Hypothalamus (tissue), 51 donors: ENCODE measurements at regions not wholly inside any gene's neighbourhood (a gene's known extent, or its start where the extent isn't known, plus 50 kb on each side); places are given as distances from the start of the nearest gene placed in this dataset.
"Not testable (repeated sequence)": the region's sequence is repeated elsewhere in the genome, so short reads cannot be mapped to it uniquely, and the experiment has no call there.

Source experiments
- DNase-seq, 51 donors: peaks; one replicate each; lab custom pipeline; 2025; lab: John Stamatoyannopoulos, UW

DNA sequence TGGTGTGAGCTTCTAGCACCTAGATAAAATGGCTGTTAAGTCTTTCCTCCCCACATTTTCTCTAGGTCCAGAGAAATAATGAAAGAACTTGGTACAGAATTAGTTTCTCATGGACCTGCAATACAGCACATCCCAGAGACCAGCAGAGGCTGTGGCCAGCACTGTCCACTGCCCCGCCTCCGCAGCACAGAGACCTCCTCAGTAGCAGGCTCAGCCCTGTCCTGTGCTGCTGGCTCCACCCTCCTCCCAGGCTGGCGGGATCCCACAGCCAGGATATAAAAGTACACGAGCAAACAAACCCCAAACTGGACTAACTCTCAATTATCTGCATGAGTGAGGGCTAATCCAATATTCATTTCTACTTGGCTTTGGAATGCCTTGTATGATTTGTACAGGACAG, 401.5 kb downstream of the RPS6KC1 start:
- DNase-seq, result no peak

DNA sequence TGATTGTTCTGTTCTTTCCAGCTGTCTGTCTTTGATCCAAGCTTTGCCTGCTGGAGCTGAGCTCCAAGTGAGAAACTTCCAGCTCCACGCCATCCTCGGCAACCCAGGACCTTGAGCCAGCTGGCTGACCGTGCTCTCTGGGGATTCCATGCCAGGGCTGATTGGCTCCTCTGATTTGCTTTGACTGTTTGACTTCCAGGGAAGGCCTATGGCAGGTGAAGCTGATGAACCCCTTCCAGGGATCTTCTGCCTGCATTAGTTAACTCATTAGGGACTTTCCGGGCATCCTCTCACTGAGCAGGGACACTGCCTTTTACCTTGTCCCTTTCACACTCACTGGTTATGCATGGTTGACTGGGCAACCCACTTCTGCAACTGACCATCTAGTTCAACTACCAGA, 406.1 kb downstream of the RPS6KC1 start:
- DNase-seq, result peak in 11 of 51 donors; percentile 1 to 19 (median 5)

DNA sequence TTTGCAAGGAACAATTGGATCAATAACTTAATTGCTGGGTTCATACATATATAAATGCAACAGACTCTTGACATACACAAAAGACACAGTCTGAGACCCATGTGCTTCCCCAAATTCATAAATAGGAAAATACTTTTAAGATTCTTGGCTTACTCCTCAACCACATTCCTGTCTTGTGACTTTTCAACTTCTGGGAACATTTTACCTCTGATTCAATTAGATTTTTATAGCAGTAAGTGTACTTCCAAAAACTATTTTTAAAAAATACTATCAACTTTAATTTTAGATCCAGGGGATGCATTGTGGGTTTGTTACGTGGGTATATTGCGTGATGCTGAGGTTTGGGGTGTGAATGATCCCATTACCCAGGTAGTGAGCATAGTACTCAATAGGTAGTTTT, 406.7 kb downstream of the RPS6KC1 start:
- DNase-seq, result no peak

DNA sequence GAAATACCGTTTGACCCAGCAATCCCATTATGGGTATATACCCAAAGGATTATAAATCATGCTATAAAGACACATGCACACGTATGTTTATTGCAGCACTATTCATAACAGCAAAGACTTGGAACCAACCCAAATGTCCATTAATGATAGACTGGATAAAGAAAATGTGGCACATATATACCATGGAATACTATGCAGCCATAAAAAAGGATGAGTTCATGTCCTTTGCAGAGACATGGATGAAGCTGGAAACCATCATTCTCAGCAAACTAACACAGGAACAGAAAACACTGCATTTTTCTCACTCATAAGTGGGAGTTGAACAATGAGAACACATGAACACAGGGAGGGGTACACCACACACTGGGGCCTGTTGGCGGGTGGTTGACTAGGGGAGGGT, 411.3 kb downstream of the RPS6KC1 start:
- not testable (repeated sequence) for DNase-seq

DNA sequence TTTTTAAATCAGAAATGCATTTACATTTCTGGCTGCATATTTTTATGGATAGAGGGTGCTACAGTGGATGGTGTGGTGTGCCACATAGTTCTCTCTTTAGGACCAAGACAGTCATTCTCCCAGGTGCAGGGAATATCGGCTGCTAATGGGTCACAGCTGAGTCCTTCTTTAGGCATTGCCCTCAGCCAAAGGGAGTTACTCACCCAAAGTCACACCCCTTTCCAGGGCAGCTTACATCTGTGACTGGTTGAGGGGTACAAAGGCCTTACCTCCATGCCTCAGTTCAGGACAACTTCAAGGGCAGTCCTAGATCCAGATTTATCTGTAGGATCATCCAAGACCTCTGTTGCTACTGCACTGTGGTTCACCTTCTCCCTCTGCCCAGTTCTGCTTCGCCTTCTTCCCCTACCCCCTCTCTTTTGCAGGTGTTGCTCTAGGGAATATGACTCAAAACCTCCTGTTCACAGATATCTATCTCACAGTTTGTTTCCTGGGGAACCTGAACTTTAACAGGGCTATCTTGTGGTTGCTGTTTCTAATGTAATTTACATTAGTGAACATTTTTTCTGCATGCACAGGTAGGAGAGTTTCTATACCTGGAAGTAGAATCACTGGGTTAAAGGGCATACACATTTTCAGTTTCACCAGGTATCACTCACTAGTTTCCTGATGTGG, 413.9 kb downstream of the RPS6KC1 start:
- DNase-seq, result no peak

DNA sequence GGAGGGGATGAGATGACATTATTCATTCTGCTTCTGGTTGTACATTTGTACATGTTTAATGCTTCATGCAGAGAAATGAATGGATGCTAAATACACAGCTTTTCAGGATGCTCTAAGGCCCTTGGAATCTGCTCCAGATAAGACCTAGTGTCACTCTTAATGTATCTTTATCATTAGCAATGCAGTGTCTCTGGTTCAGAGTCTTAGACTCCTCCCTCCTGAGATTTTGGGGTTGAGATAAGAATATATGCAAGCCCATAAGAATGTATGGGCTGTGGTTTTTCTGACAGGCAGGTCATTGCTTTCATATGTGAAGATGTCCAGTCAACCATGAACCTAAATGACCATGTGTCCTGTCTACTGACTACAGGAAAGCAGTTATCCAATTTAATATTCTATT, 415.5 kb downstream of the RPS6KC1 start:
- DNase-seq, result no peak

DNA sequence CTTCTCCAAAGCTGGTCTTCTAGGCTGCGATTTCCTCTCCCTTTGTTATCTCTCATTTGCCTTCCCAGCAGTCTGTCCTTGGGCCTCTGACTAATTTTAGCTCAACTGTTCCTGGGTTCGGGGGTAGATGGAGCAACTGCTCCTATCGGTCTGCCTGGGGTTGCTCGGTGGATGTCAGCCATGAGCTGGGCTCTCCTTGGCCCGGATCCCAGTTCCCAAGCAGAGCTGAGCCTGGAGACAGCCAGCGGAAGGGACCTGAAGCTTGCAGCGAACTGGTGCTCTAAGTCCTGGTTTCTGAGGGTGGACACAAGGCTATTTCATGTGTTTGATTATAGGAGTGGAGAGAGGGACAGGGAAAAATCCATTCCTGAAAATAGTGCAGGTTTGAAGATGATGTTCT, 423.0 kb downstream of the RPS6KC1 start:
- peak in 11 of 51 donors; percentile 1 to 11 (median 6) for DNase-seq

DNA sequence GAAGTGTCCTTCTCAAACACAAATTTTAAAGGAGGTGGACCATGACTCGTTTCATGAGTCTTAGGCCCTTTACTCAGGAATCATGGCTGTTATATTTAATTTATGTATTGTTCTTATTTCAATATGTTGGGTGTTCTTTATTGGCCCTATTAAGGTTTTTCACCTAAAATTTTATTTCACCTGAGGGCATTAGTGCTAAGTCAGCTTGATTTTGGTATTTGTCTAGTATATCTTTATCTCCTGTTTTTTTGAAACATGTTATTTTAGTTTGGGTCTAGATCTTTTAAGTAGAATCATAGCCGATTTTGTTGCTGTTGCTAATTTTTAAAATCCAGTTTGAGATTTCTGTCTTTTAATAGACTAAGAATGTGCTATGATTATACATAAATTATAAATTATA, 430.4 kb downstream of the RPS6KC1 start:
- no peak for DNase-seq

DNA sequence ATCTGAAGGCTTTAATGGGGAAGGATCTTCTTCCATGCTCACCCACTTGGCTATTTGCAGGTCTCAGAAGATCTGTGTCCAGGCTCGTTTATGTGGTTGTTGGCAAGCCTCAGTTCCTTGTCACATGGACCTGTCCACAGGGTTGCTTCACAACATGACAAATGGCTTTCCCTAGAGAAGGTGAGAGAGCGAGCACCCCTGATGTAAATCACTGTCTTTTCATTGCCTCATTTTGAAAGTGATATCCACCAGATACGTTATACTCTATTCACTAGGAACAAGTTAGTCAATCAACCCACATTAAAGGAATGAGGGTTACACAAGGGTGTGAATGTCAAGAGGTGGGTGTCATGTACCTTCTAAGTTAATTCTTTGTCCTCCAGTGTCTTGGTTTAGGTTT, 433.3 kb downstream of the RPS6KC1 start:
- DNase-seq, result no peak

DNA sequence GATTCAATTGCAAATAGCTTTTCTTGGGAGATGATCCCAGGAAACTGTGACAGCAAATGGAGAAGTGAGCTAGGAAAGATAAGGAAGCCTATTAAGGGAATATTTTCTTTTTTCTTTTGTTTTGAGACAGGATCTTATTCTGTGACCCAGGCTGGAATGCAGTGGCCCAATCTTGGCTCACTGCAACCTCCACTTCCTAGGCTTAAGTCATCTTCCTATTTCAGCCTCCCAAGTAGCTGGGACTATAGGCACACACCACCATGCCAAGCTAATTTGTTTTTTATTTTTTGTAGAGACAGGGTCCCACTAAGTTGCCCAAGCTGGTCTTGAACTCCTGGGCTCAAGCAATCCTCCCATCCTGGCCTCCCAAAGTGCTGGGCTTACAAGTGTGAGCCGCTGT, 433.7 kb downstream of the RPS6KC1 start:
- DNase-seq, result no peak

DNA sequence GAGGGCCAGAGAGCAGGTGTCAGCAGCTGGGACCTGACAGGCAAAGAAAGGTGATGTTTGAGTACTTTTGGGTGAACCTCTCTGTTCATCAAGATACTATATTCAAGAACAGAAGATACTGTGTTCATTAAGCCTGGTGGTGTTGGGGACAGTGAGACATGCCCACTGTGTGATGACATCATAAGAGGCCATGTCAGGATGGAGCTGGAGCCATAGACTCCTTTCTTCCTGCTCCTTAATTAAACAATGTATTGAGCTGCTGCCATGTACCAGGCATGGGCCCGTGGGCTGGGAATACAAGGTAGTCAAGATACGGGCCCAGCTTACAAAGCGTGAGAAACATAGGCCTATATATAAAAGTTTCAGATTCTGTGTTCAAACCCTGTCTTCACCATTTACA, 435.4 kb downstream of the RPS6KC1 start:
- DNase-seq, result no peak

DNA sequence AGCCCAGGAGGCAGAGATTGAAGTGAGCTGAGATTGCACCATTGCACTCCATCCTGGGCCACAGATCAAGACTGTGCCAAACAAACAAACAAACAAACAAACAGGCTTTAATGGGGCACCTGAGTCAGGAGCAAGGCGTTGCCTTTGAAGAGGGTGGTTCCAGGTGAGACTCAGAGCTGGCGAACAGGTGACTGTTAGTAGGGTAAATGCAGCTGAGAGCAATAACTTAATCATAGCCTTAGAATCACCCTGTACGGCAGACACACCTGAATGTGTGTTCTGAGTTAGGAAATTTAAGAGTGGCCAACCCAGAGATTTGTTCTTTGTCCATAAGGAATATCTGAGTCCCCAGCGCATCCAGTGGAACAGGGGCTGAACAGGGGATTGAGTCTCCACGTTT, 440.4 kb downstream of the RPS6KC1 start:
- DNase-seq, result no peak

DNA sequence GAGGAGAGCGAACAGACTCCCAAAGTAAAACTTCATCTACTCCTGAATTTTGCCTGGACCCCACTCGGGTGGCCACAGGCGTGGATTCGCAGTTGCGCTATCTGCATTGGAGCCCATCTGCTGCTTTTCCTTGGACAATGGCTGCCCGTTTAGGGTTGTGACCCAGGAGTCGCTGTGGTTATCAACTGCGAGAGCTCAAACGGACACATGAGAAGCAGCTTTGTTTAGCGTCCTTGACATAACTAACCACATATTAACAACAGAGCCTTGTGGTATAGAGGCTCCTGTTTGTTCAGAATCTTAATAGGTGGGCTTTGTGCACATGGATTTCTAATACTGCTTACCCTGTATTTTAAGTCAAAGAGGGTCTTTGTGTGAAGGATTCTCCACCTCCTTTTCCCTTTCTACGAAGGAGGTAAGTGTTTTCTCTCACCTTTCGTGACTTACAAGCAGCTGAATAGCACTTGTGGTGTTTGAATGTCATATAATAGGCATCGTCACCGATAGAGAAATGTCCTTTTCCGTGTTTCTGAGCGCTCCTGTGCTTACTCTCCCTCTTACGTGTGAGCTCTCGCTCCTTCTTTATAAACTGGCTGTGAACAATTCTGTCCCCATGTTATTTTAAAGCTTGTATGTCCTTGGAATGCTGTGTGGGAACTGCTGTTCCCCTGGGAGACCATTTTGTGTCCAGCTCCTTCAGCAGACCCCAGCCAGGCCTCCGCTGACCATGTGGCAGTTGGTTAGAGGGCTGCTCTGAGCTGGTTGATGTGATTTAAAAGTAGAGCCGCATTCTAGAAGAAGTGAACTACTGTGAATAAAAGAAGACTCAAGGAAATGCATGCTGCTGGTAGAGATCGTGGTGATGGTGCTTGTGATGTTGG, 441.4 kb downstream of the RPS6KC1 start:
- no peak for DNase-seq

DNA sequence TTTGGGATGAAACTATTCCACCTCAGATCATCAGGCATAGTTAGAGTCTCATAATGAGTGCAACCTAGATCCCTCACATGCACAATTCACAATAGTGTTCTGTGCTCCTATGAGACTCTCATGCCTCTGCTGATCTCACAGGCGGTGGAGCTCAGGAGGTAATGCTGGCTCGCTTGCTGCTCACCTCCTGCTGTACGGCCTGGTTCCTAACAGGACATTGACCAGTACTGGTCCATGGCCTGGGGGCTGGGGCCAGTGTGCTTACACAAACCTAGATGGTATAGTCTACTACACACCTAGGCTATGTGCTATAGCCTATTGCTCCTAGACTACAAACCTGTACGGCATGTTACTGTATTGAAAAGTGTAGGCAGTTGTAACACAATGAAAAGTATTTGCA, 448.4 kb downstream of the RPS6KC1 start:
- no peak for DNase-seq

DNA sequence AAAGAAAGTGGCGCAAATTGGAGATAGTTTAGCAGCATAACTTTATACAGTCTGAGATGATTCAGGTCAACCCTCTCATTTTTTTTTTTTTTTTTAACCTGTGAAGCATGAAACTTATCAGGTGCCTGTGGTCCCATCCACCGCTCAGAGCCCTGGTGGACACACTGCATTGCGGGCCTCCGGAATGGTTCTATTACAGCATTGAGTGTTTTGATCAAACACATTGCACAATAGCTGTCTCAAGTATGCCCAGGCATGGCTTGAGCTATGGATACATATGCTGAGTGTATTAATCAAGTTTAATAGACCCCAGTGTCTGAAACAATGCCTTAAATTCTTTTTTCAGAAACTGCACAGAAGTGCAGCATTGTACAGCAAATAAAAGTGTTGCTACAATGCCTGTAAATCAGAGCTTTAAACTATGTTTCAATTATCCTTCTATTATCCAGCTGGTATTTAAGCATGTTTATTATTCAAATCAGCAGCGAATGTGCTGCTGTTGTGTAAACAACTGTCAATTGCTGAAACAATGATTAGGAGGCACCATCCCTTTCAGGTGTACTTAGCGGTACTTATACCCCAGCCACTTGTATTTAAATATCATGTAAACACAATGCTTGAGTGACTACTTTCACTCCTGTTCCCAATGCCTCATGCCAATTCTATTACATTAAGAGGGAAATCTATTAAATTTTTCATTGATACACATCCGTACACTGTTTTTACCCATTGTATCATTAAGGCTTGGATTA, 456.6 kb downstream of the RPS6KC1 start:
- no peak for DNase-seq

DNA sequence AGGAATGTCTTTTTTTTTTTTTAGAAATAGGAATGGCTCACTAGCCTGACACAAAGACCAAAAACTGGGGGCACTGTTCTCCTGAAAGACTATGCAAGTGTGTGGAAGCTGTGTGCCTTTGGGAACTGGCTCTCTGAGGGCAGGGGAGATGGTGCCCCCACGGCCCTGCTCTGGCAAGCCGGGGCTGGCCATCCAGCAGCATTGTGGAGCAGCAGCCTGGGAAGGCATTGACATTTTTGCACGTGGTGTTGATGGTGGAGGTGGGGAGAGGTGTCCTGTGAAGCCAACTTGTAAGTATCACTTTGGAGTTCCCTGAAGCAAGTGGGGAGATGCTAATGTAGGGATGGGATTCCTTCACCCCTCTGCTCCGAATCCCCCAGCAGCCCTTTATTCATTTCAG, 460.1 kb downstream of the RPS6KC1 start:
- no peak for DNase-seq

DNA sequence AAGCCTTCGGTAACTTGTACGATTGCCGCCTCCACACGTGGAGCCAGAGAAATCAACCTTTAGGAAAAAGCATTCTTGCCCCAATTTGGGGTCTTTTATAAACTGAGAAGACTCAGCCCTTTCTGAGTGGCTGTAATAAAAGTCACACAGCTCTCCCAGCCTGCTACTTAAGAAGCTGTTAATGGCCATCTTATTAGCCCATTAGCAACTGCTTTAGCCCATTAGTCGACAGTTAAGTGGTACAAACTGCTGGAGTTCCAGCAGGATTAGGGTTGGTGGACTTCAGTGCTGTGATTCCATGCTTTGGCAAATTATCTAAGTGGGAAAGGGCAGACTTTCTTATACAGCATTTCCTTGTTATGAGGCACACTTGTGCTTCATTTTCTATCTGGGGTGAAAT, 461.3 kb downstream of the RPS6KC1 start:
- DNase-seq, result no peak

DNA sequence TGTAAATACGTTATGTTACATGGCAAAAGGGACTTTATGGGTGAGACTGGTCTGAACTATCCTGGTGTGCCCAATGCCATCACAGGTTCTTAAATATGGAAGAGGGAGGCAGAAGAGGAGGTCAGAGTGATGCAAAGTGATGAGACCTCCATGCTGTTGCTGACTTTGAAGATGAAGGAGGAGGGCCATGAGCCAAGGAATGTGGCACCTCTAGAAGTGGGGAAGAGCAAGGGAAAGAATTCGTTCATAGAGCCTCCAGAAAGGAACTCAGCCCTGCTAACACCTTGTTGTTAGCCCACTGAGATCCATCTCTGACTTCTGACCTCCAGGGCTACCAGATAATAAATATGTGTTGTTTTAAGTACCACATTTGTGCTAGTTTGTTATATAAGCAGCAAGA, 462.0 kb downstream of the RPS6KC1 start:
- no peak for DNase-seq

DNA sequence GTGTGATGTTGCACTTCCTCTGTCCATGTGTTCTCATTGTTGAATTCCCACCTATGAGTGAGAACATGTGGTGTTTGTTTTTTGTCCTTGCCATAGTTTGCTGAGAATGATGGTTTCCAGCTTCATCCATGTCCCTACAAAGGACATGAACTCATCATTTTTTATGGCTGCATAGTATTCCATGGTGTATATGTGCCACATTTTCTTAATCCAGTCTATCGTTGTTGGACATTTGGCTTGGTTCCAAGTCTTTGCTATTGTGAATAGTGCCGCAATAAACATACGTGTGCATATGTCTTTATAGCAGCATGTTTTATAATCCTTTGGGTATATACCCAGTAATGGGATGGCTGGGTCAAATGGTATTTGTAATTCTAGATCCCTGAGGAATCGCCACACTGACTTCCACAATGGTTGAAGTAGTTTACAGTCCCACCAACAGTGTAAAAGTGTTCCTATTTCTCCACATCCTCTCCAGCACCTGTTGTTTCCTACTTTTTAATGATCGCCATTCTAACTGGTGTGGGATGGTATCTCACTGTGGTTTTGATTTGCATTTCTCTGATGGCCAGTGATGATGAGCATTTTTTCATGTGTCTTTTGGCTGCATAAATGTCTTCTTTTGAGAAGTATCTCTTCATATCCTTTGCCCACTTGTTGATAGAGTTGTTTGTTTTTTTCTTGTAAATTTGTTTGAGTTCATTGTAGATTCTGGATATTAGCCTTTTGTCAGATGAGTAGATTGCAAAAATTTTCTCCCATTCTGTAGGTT, 463.6 kb downstream of the RPS6KC1 start:
- DNase-seq, result not testable (repeated sequence)

DNA sequence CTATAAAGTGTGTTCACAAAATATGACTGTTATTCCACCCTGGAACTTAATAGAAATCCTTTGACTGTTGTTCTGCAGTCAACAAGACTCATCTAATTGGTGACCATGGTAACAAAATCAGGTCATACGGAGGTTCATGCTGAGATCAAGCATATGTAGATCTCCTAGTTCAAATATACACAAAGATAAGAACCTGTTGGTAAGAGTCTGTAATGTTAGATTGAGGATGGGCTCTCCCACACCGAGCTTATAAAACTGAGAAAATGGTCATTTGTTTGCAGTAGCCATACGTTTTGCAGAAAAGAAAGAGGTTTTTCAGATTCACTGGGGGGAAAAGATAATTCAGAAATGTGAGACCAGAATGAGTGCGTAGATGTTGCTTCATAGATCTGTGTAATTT, 468.1 kb downstream of the RPS6KC1 start:
- DNase-seq, result no peak

DNA sequence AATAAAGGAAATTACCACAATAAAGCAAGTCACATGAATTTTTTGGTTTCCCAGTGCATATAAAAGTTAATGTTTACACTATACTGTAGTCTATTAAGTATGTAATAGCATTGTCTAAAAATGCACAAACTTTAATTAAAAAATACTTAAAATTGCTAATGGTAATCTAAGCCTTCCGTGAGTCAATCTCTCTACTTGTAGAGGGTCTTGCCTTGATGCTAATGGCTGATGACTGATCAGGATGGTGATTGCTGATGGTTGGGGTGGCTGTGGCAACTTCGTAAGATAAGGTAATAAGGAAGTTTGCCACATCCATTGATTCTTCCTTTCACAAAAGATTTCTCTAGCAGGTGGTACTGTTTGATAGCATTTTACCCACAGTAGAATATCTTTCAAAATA, 466.6 kb upstream of the PROX1 start:
- DNase-seq, result no peak
